ENCODE measurements at regions not wholly inside any gene's neighbourhood (a gene's known extent, or its start where the extent isn't known, plus 50 kb on each side); places are given as distances from the start of the nearest gene placed in this dataset.

DNA sequence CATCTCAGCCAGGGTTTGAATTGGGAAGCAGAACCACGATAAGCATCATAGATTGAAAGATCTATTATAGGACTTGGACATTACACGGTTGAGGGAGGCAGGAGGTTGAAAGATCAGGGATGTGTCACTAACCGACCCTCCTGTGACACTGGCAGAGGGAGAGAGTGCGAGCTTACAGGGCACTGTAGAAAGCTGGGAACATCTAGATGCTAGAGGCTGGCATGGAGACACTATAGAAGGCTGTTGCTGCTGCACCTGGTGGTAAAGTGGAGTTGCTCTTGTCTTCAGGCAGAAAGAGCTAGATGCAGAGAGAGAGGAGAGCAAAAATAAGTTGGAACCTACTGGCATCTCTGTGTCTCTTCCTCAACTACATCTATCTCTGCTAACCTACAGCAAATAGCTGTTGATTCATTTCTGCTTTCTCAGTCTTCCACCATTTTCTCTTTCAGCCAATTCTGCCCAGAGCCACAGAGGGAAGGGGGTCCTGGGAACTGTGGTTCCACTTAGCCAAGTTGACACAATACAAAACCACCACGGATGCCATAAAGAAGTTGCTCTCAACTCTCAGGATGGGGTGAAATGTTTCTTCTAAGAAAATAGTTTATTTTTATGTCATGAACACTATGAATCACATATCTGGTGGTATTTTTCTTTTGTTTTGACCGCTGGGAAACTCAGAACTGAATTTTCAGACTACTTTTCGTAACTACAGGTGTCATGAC lies 155.9 kb downstream of the ZNF281 start:
- peak in 1 of 3 donors; percentile 23 for DNase-seq (ENCODE audit: low read depth in 2 of 3, low spot score in 1 of 3)

DNA sequence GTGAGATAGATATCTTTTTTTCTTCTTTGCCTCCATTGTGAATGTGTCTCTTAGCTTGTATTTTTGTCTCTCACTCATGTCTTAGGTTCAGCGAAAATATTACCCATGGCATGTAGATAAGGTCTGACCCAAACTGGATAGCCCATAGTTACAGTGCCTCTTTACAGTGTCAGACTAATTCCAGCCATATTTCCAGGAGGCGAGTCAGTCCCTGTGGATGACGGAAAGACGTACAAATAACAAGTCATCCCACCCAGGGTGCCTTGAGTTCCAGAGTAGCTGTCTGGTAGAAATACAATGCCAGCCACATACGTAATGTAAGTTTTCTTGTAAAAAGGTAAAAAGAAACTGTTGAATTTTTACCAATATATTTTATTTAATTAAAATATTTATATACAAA lies 157.3 kb downstream of the ZNF281 start:
- DNase-seq (ENCODE audit: low read depth in 2 of 3, low spot score in 1 of 3): no peak

DNA sequence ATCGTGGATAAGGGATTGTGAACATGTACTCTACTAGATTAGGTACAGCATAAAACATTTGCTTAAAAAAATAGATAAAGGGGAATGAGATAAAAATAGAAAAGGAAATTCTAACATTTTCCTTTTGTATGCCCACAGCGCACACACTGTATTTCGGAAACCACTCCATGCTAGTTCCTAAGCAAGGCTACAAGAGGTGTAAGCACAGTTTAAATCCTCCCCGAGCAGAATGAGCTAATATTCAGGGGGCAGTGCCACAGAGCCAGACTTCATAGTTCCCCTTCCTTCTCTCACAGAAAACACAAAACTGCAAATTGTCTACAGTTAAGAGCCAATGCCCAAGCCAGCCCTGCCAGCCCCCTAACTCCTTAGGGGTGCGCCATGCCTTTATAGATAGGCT lies 159.4 kb downstream of the ZNF281 start:
- no peak for DNase-seq (ENCODE audit: low read depth in 2 of 3, low spot score in 1 of 3)

DNA sequence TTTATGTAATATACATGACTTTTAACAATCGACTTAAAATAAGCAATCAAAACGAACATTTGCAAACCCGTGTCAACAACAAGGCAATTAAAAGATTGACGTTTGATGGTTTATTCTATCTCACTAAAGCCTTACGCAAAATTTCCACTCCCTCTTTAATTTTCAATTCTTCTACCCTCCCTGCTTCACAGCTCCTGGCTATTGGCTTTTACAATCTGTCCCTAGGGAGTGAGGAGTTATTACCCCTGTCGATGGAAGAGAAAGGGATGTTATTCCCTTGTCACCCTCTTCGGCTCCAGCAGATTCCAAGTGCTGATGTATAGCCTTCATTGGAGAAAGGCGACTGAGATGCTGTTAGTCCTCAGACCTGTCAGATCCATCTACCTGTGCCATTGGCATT lies 161.3 kb downstream of the ZNF281 start:
- no peak for DNase-seq (ENCODE audit: low read depth in 2 of 3, low spot score in 1 of 3)

DNA sequence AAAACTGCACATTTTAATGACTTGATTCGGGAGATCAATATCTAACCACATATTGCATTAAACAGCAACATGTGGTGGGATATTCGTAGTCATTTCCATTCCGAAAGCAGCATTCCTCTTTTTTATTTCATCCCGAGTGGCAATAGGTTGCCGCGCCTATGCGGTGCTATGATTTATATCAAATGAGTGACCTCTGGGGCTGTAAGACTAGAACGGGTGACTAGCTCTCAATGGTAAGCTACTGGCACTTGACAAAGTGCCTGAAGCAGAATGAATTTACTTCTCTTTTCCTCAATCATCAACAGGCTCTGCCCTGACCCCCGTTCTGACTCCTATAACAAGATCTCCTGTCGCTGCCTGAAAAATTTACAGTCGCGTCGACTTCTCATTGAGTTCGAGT lies 162.3 kb downstream of the ZNF281 start:
- DNase-seq (ENCODE audit: low read depth in 2 of 3, low spot score in 1 of 3): no peak

DNA sequence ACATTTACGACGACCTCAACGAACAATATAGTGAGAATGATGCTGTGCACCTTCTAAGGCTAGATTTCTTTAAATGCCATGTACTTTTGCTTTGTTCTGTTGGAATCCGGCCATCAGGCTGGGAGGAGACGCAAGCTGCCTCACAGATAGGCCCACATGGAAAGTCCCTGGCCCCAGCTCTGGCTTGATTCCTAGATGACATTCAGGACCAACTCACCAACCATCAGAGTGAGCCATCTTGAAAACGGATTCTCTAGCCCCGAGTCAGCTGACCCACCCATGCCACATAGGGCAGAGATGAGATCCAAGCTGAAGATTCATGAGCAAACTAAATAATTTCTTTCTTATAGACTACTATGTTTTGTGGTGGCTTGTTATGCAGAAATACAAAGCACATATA lies 164.4 kb downstream of the ZNF281 start:
- DNase-seq (ENCODE audit: low read depth in 2 of 3, low spot score in 1 of 3): no peak

DNA sequence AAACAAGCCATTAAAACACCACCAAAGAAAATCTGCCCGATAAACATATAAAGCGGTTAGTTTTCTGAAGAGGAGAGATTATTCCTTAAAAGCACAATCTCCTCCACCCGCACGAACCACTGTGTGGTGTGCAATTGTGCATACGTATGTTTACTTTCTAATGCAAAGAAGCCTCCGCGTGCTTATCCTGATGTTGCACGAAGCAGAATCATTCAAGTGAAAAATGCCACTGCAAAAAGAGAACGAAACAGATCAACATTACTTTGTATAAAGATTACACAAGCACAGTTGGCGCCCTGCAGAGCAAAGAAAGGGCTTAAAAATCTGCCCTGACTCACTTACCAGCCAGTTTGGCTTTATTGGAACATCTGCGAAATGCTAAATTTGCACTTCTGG lies 166.8 kb downstream of the ZNF281 start:
- no peak for DNase-seq (ENCODE audit: low read depth in 2 of 3, low spot score in 1 of 3)

DNA sequence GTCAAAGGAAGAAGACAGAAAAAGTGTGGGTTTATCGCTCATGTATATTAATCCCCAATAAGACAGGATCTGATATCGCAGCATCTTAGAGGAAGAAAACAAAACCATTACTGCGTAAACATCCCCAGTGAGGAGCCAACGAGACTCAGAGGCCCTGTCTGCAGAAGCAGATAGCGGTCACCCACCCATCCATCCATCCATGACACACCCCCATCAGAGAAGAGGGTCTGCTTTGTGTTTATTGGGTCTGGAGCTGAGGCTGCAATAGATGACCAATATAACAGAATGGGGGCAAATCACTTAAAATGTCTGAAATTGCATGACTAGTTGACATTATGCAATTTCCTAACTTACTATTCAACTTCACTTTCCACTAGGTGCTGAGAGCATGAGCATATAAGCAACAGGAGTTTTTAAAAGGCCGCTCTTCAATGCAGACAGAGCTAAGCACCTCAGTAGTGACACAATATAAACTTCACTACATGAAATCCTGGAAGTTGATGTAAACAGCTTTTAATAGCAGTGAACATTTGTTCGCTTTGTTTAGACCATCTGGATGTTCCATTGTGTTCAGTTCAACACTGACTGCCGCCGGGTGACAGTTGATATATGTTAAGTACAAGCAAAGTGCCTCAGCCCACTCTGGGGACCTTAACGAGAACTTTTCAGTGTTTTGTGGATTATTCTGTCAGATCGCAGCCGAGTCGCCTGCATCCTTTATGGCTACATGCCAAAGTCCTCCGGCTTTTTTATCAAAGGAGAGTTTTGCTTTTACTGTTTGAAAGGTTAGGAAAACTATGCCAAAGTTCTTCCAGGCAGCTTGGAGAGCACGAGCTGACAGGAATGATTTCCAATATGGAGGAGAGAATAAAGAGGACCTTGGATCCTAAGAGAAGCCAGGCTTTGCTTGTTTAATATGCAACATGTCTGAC lies 167.5 kb downstream of the ZNF281 start:
- no peak for DNase-seq (ENCODE audit: low read depth in 2 of 3, low spot score in 1 of 3)

DNA sequence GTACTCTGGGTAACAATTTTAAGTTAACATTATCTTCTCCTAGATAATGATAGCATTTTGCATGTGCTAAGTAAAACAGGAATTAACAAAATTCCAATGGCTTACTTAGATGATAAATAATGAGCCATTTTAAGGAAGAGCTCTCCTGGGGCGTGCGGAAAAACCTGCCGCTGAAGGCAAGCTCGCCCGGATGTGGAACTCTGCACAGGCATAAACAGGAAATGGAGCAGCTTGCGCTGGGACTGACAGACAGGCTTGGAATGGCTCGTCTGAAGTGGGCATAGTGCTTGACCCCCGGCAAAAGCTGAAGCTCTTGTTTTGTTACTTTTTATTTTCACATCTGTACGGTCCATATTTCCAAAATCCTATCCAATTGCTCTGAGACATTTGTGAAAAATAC lies 169.2 kb downstream of the ZNF281 start:
- DNase-seq (ENCODE audit: low read depth in 2 of 3, low spot score in 1 of 3): no peak

DNA sequence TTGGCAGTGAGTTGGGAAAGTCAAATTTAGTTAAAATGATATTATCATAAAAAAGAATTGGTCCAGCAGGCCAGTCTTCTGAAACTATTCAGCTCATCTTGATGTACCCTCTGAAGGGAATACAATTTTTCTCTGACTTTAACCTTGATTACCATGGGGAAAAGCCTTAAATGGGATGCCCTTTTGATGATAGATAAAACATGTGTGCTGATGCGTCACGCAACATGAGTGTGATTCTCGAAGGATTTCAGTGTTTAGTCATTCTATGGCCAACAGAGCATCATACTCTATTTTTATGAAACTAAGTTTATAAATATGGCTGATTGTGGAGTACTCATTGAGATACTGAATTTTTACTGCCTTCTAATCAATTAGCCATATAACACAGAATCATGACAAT lies 171.5 kb downstream of the ZNF281 start:
- no peak for DNase-seq (ENCODE audit: low read depth in 2 of 3, low spot score in 1 of 3)

DNA sequence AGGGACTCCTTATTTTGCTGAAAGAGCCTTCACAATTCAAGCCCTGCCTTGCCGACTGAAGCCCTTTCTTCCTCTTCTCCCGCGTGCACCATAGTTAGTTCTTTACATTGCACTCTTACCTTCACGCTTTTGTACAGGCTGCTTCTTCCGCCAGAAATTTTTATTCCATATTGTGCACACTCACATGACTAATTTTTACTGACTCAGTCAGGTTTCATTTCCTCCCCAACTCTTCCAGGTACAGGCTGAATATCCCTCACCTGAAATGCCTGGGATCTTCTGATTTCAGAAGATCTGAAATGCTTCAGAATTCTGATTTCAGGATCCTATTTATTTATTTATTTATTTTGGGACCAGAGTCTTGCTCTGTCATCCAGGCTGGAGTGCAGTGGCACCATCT lies 172.8 kb downstream of the ZNF281 start:
- no peak for DNase-seq (ENCODE audit: low read depth in 2 of 3, low spot score in 1 of 3)

DNA sequence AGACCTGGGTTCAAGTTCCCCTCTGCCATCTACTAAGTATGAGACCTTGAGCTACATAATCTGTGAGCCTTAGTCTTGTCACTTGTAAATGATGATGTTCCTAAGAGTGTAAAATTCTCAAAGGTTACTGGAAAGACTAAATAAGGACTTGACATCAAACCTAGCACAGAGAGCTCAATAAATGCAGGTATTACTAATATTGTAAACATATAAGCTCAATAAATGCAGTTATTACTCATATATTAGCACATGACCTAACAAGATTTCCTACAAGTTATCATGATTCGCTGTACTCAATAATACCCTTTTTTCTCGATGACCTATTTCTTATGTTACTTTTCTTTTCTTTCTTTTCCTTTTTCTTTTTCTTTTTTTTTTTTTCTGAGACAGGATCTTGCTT lies 174.9 kb downstream of the ZNF281 start:
- no peak for DNase-seq (ENCODE audit: low read depth in 2 of 3, low spot score in 1 of 3)

DNA sequence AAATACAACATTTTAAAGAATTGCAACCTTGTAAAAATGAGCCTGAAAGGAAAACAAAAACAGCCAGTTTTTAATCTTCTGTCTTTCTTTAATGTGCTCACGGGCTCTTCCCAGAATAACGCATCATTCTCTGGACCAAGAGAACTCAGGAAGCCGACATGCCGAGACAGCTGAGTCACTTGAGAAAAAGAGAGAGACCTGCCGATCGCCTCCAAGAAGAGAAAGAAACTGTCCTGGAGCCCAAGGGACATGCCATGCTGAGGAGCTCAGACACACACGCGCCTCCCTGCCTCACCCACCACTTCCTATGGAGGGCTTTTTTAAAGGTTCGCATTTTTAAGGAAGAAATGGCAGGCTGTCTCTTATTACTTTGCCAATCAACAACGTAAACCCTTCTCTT lies 176.4 kb downstream of the ZNF281 start:
- no peak for DNase-seq (ENCODE audit: low read depth in 2 of 3, low spot score in 1 of 3)

DNA sequence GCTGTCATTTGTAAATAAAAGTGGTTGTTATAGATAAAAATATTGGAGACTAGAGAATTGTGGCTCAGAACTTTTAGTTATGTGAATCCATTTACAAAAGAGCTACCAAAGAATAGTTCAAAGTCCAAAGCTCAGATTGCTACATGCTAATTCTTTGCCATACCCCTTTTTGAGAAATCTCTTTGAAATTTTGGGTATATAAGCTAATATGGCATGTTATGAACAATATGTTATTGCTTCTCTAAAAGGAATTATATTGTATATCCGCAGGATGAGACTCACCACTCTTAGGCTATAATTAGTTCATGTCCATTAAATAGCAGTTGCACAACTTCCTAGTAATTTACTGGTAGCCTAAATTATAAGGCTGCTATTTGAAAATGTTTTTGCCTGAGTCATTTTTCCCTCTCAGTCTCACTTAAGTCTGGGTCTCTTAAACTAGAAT lies 178.0 kb downstream of the ZNF281 start:
- no peak for DNase-seq (ENCODE audit: low read depth in 2 of 3, low spot score in 1 of 3)

DNA sequence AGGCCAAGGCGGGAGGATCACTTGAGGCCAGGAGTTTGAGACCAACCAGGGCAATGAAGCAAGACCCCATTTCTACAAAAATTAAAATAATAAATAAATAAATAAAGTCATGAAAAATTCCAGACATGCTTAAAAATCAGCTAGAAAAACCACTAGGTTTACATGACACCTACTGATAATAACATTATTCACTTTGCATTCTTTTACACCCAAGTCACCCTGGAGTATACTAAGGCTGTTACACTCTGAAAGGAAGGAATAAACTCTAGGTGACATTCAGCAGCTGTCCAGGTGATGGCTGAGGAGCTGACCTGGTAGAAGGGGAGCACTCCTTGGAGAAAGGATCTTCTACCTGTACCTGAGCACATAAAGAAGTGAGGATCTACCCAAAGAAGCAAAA lies 179.2 kb downstream of the ZNF281 start:
- DNase-seq (ENCODE audit: low read depth in 2 of 3, low spot score in 1 of 3): no peak

DNA sequence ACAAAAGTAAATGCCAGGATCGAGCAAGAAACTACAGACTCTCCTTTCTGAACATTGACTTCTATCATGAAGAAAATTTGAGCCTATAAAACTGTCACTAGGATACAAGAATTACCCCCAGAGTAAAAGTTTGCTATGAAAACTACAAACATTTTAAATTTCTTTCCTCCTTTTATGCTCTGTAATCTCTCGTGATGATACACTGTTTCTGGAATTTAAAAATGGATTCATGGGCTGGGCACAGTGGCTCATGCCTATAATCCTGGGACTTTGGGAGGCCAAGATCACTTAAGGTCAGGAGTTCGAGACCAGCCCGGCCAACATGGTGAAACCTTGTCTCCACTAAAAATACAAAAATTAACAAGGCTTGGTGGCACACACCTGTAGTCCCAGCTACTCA lies 181.3 kb downstream of the ZNF281 start:
- DNase-seq (ENCODE audit: low read depth in 2 of 3, low spot score in 1 of 3): no peak

DNA sequence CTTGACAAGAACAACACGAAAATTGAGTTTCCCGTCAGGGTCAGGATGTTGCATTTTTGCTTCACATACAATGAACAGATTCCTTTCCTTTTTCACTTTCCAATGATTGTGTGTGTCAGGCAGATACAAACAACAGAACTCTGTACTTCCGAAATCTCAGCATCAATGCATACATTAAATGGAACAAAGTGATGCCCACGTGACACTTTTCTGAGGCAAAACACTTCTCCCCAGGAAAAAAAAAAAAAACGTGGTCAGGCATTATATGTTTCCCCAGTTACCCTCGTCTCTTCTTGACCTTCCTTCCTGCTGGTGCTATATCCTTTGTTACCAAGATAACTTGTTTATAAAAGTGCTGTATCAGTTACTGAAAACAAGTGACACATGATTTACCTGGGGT lies 181.8 kb downstream of the ZNF281 start:
- DNase-seq (ENCODE audit: low read depth in 2 of 3, low spot score in 1 of 3): no peak
